Right lobe of liver (tissue), 4 donors: ENCODE measurements at regions not wholly inside any gene's neighbourhood (a gene's known extent, or its start where the extent isn't known, plus 50 kb on each side); places are given as distances from the start of the nearest gene placed in this dataset.

ENCODE experiments used
- POLR2A ChIP-seq: fragments of 450-650 bp; IDR thresholded peaks from one replicate; pipeline ENCODE4 v1.6.1; 2017; ENCODE audit warnings: antibody characterized with exemption, mild to moderate bottlenecking
- TF ChIP-seq, protein P1 (sequence below), 4 donors: fragments of 200-600 bp in 3 of 4; fragments of 450-650 bp in 1 of 4; IDR thresholded peaks; one replicate each; pipeline versions ENCODE4 v1.5.1 to v1.8.0; 2016 to 2022; ENCODE audit warnings: antibody characterized with exemption in 4 of 4, mild to moderate bottlenecking in 2 of 4
- donor health status: DM: no; HTN: no; CAD: no.
- donor health status: DM: no; HTN: no; CAD: no.
- donor health status: DM: no; HTN: yes; CAD: no.

DNA sequence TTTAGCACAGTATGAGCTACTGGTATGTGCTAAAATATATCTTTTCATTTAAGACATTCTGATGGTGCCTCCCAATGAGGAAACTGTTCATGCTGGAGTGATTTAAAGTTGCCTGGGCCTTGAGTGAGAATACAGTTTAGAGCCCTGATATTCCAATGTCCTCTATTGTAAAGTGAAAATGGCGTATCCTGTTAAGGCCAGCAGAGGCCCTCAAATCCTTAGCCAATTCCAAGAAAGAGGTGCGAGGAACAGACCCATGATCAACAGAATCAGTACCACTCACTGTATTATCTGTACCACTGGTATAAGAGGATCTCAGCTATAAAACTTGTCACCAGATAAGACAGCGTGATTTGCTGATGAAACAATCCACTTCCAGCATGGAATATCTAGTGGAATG is 273.1 kb upstream of the SLITRK5 start:
- TF ChIP-seq, protein P1, sequence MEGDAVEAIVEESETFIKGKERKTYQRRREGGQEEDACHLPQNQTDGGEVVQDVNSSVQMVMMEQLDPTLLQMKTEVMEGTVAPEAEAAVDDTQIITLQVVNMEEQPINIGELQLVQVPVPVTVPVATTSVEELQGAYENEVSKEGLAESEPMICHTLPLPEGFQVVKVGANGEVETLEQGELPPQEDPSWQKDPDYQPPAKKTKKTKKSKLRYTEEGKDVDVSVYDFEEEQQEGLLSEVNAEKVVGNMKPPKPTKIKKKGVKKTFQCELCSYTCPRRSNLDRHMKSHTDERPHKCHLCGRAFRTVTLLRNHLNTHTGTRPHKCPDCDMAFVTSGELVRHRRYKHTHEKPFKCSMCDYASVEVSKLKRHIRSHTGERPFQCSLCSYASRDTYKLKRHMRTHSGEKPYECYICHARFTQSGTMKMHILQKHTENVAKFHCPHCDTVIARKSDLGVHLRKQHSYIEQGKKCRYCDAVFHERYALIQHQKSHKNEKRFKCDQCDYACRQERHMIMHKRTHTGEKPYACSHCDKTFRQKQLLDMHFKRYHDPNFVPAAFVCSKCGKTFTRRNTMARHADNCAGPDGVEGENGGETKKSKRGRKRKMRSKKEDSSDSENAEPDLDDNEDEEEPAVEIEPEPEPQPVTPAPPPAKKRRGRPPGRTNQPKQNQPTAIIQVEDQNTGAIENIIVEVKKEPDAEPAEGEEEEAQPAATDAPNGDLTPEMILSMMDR (IDR thresholded peaks at IDR 0.05), result no peak
- TF ChIP-seq POLR2A, result no peak
